ENCODE measurements at regions not wholly inside any gene's neighbourhood (a gene's known extent, or its start where the extent isn't known, plus 50 kb on each side); places are given as distances from the start of the nearest gene placed in this dataset.

DNA sequence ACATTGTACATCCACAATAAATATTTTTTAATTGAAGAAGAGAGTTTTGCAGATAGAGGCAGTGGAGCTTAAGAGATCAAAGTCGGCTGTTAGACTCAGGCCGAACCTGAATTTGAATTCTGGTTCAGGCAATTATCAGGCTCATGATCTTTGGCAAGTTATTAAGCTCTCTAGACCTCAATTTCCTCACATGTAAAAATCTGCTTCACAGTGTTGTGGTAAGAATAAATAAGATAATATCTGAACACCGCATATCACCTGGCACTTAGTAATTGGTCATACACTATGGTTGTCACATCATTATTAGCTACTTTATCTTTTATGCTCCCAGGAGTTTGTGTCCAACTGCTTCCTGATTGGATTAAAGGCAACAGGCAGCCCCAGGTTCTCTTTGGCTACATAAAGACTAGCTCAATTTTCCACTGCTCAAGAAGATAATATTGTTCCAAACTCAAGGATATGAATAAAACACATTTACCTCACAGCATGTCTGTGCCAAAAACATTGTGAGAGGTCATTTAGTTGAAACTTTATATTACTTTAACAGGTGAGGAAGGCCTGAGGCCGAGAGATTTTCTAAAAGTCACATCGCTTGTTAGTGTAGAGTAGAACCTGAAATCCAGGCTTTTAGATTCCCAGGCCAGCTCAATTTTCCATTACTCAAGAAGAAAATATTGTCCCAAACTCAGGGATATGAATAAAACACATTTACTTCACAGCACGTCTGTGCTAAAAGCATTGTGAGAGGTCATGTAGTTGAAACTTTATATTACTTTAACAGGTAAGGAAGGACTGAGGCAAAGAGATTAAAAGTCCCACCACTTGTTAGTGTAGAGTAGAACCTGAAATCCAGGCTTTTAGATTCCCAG is 289.2 kb upstream of the PTGER4 start:
- H3K4me1 Mint-ChIP-seq: peaks cover 40 to 56% (median 51%) of the 10 kb centered on the region in 3 donors
- ChIA-PET POLR2A (interaction anchor here (0.6 to 2.7 kb wide), 5 partner anchors 11 to 293 kb away, joined by 3 to 13 read pairs (median 3); no protein-coding TSS in a partner anchor), CTCF (interaction anchor here (0.6 to 1.8 kb wide), 9 partner anchors 11 to 47 kb away, joined by 3 to 6 read pairs (median 5); no protein-coding TSS in a partner anchor)
- Histone ChIP-seq H3K4me3 (ENCODE audit: control insufficient read depth in 1 of 2, extremely low read depth in 1 of 2, low read length in 1 of 2) (no peak overlapping the region), H3K27me3 (replicated peaks in 1 of 2; ENCODE audit: control insufficient read depth in 2 of 2, extremely low read depth in 1 of 2, insufficient read depth in 2 of 2, low read length in 1 of 2) (no peaks in the 10 kb centered on the region), H3K36me3 (ENCODE audit: control insufficient read depth in 2 of 2, extremely low read depth in 1 of 2, insufficient read depth in 1 of 2, low read length in 1 of 2) (no peaks in the 10 kb centered on the region), H3K4me1 (ENCODE audit: control insufficient read depth in 1 of 2, extremely low read depth in 1 of 2, insufficient read depth in 2 of 2, low read length in 2 of 2) (peaks cover 9 to 29% of the 10 kb centered on the region in 2 experiments), H3K27ac (ENCODE audit: low read length) (peak overlapping the region; percentile 52), H3K9me3 (no peaks in the 10 kb centered on the region)
- no CpG with 5 or more reads among the region's 6 CpGs for WGBS (ENCODE audit: insufficient coverage)
- no peak overlapping the region for H3K4me3 Mint-ChIP-seq
- no peaks in the 10 kb centered on the region for H3K9me3 Mint-ChIP-seq
- H3K27me3 Mint-ChIP-seq: no peaks in the 10 kb centered on the region
- H3K27ac Mint-ChIP-seq: peak overlapping the region; percentile 48 to 74
- ATAC-seq (replicated peaks in 1 of 4) (peak in 3 of 4 experiments; percentile 36 to 56 (median 46)), DNase-seq (peak in 1 of 35 experiments; percentile 62)
- H3K36me3 Mint-ChIP-seq: no peaks in the 10 kb centered on the region

GRCh38 chr5:40389591-40389990 is 290.1 kb upstream of the PTGER4 start:
- 89% methylated on average over 1 of the region's 4 CpGs for WGBS (ENCODE audit: insufficient coverage)
- peaks cover 17 to 35% of the 10 kb centered on the region in 2 experiments for H3K4me1 ChIP-seq (ENCODE audit: control insufficient read depth in 1 of 2, extremely low read depth in 1 of 2, insufficient read depth in 2 of 2, low read length in 2 of 2)
- Mint-ChIP-seq H3K27me3 (no peaks in the 10 kb centered on the region), H3K4me1 (peaks cover 50 to 65% (median 60%) of the 10 kb centered on the region in 3 donors), H3K36me3 (no peaks in the 10 kb centered on the region), H3K9me3 (no peaks in the 10 kb centered on the region), H3K27ac (peak overlapping the region; percentile 48 to 62), H3K4me3 (no peak overlapping the region)
- ATAC-seq (replicated peaks in 1 of 4): no peak
- peak overlapping the region; percentile 20 for H3K27ac ChIP-seq (ENCODE audit: low read length)
- H3K36me3 ChIP-seq (ENCODE audit: control insufficient read depth in 2 of 2, extremely low read depth in 1 of 2, insufficient read depth in 1 of 2, low read length in 1 of 2): no peaks in the 10 kb centered on the region
- ChIA-PET CTCF (interaction anchor here (0.6 to 1.8 kb wide), 8 partner anchors 11 to 158 kb away, joined by 4 to 6 read pairs (median 5); no protein-coding TSS in a partner anchor), POLR2A (interaction anchor here (0.8 to 2.7 kb wide), 3 partner anchors 20 to 294 kb away, joined by 3 to 13 read pairs (median 5); no protein-coding TSS in a partner anchor)
- no peak overlapping the region for H3K4me3 ChIP-seq (ENCODE audit: control insufficient read depth in 1 of 2, extremely low read depth in 1 of 2, low read length in 1 of 2)
- no peaks in the 10 kb centered on the region for H3K27me3 ChIP-seq (replicated peaks in 1 of 2; ENCODE audit: control insufficient read depth in 2 of 2, extremely low read depth in 1 of 2, insufficient read depth in 2 of 2, low read length in 1 of 2)
- H3K9me3 ChIP-seq: no peaks in the 10 kb centered on the region
- no peak for DNase-seq

GRCh38 chr5:40386289-40386688 is 293.4 kb upstream of the PTGER4 start:
- no peak overlapping the region for H3K4me3 ChIP-seq (ENCODE audit: control insufficient read depth in 1 of 2, extremely low read depth in 1 of 2, low read length in 1 of 2)
- H3K9me3 ChIP-seq: no peaks in the 10 kb centered on the region
- DNase-seq: peak in 17 of 35 experiments; percentile 10 to 64 (median 30)
- peak overlapping the region; percentile 45 for H3K27ac ChIP-seq (ENCODE audit: low read length)
- Mint-ChIP-seq H3K4me3 (no peak overlapping the region), H3K27ac (peak overlapping the region; percentile 68 to 78), H3K4me1 (peaks cover 58 to 88% (median 85%) of the 10 kb centered on the region in 3 donors), H3K9me3 (no peaks in the 10 kb centered on the region), H3K27me3 (no peaks in the 10 kb centered on the region), H3K36me3 (no peaks in the 10 kb centered on the region)
- WGBS (ENCODE audit: insufficient coverage): 0% methylated on average over 1 of the region's 3 CpGs
- peaks cover 32 to 38% of the 10 kb centered on the region in 2 experiments for H3K4me1 ChIP-seq (ENCODE audit: control insufficient read depth in 1 of 2, extremely low read depth in 1 of 2, insufficient read depth in 2 of 2, low read length in 2 of 2)
- ChIA-PET CTCF (interaction anchor here in 1 of 2 donors (1.1 kb wide), 1 partner anchor 26 kb away, joined by 3 read pairs; no protein-coding TSS in a partner anchor), POLR2A (no interaction called here)
- no peaks in the 10 kb centered on the region for H3K27me3 ChIP-seq (replicated peaks in 1 of 2; ENCODE audit: control insufficient read depth in 2 of 2, extremely low read depth in 1 of 2, insufficient read depth in 2 of 2, low read length in 1 of 2)
- no peaks in the 10 kb centered on the region for H3K36me3 ChIP-seq (ENCODE audit: control insufficient read depth in 2 of 2, extremely low read depth in 1 of 2, insufficient read depth in 1 of 2, low read length in 1 of 2)
- peak; percentile 36 to 62 (median 50) for ATAC-seq (replicated peaks in 1 of 4)

DNA sequence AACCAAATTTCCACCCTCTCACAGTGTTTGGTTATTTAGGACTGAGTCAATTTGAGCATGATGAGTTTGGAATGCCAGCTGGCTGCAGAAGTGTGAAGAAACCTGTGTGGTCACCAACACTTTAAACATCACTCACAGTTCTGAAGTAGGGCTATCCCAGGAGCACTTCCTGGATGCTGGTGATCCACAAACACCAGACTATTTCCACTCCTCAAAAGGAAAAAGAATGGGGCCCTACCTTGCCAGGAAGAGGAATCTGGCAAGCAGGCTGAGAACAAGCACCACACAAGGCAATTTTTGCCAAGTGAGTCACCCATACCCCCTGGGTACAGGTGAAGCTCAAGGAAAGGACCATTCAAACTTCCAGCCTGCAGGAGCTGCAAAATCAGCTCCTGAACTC is 294.2 kb upstream of the PTGER4 start:
- H3K36me3 Mint-ChIP-seq: no peaks in the 10 kb centered on the region
- DNase-seq (no peak), ATAC-seq (replicated peaks in 1 of 4) (no peak)
- H3K9me3 Mint-ChIP-seq: no peaks in the 10 kb centered on the region
- CTCF ChIA-PET: interaction anchor here in 1 of 2 donors (1.3 kb wide), 1 partner anchor 25 kb away, joined by 4 read pairs; no protein-coding TSS in a partner anchor
- H3K4me3 Mint-ChIP-seq: no peak overlapping the region
- peaks cover 51 to 84% (median 84%) of the 10 kb centered on the region in 3 donors for H3K4me1 Mint-ChIP-seq
- peak overlapping the region; percentile 45 for H3K27ac ChIP-seq (ENCODE audit: low read length)
- peak overlapping the region; percentile 68 to 78 for H3K27ac Mint-ChIP-seq
- no peak overlapping the region for H3K4me3 ChIP-seq (ENCODE audit: control insufficient read depth in 1 of 2, extremely low read depth in 1 of 2, low read length in 1 of 2)
- peaks cover 32 to 36% of the 10 kb centered on the region in 2 experiments for H3K4me1 ChIP-seq (ENCODE audit: control insufficient read depth in 1 of 2, extremely low read depth in 1 of 2, insufficient read depth in 2 of 2, low read length in 2 of 2)
- no peaks in the 10 kb centered on the region for H3K9me3 ChIP-seq
- no peaks in the 10 kb centered on the region for H3K27me3 ChIP-seq (replicated peaks in 1 of 2; ENCODE audit: control insufficient read depth in 2 of 2, extremely low read depth in 1 of 2, insufficient read depth in 2 of 2, low read length in 1 of 2)
- no peaks in the 10 kb centered on the region for H3K36me3 ChIP-seq (ENCODE audit: control insufficient read depth in 2 of 2, extremely low read depth in 1 of 2, insufficient read depth in 1 of 2, low read length in 1 of 2)
- POLR2A ChIA-PET: interaction anchor here (0.5 to 2.9 kb wide), 4 partner anchors 11 to 294 kb away, joined by 3 to 15 read pairs (median 3); partner anchors contain the start of gene PTGER4 (in 1 of the 2)
- no peaks in the 10 kb centered on the region for H3K27me3 Mint-ChIP-seq

DNA sequence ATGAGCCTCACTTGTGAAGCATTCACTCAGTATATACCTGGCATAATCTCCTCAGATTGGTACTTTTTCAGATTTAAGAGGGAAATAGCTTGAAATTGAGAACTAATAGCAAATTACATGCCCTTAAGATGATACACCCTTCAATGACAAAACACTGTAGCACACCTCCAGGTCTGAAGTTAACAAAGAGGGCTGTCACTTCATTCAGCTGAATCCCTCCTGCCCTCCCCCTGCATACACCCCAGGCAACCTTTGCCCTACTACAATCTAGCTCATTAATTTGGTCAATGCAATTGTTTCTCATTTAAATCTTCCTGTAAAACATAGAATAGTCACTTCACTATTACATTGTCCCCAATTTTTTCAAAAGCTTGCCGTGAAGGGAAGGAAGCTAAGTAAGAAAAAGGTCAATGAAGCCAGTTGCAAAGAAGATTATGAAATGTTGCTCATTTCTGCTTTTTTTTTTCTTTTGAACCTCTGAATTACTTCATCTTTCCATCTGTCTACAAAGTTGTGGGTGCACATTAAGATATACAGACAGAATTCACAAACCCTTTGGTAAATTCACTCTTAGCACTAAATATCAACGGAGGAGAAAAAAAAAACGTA is 294.8 kb upstream of the PTGER4 start:
- H3K36me3 Mint-ChIP-seq: peaks cover 3% of the 10 kb centered on the region
- H3K36me3 ChIP-seq (ENCODE audit: control insufficient read depth in 2 of 2, extremely low read depth in 1 of 2, insufficient read depth in 1 of 2, low read length in 1 of 2): no peaks in the 10 kb centered on the region
- H3K9me3 ChIP-seq: no peaks in the 10 kb centered on the region
- peak overlapping the region in 2 of 3 donors; percentile 21 to 51 for H3K4me3 Mint-ChIP-seq
- H3K27ac Mint-ChIP-seq: peak overlapping the region; percentile 68 to 93
- H3K4me1 Mint-ChIP-seq: peaks cover 49 to 82% (median 77%) of the 10 kb centered on the region in 3 donors
- ChIA-PET POLR2A (interaction anchor here (0.5 to 2.9 kb wide), 9 partner anchors 12 to 400 kb away, joined by 3 to 15 read pairs (median 4); partner anchors contain the start of gene PTGER4 (in 1 of the 2)), CTCF (interaction anchor here (0.6 to 1.3 kb wide), 2 partner anchors 17 to 25 kb away, joined by 3 to 4 read pairs; no protein-coding TSS in a partner anchor)
- no peaks in the 10 kb centered on the region for H3K27me3 Mint-ChIP-seq
- peaks cover 0 to 5% (median 0%) of the 10 kb centered on the region in 3 donors for H3K9me3 Mint-ChIP-seq
- H3K27me3 ChIP-seq (replicated peaks in 1 of 2; ENCODE audit: control insufficient read depth in 2 of 2, extremely low read depth in 1 of 2, insufficient read depth in 2 of 2, low read length in 1 of 2): no peaks in the 10 kb centered on the region
- no peak overlapping the region for H3K4me3 ChIP-seq (ENCODE audit: control insufficient read depth in 1 of 2, extremely low read depth in 1 of 2, low read length in 1 of 2)
- peak overlapping the region; percentile 45 for H3K27ac ChIP-seq (ENCODE audit: low read length)
- peaks cover 32 to 33% of the 10 kb centered on the region in 2 experiments for H3K4me1 ChIP-seq (ENCODE audit: control insufficient read depth in 1 of 2, extremely low read depth in 1 of 2, insufficient read depth in 2 of 2, low read length in 2 of 2)
- DNase-seq (no peak), ATAC-seq (replicated peaks in 1 of 4) (peak in 2 of 4 experiments; percentile 24 to 25)
- no CpG with 5 or more reads among the region's 3 CpGs for WGBS (ENCODE audit: insufficient coverage)

All from T-cell (primary cell).